VCaP (cell line): ENCODE measurements at regions not wholly inside any gene's neighbourhood (a gene's known extent, or its start where the extent isn't known, plus 50 kb on each side); places are given as distances from the start of the nearest gene placed in this dataset.

Experiments used
- H3K27ac ChIP-seq: fragments of 450-650 bp; 2 replicates; pipeline ENCODE4 v1.5.1; 2017
- TF ChIP-seq, protein P1 (sequence below): fragments of 450-650 bp; conservative IDR thresholded peaks from 2 replicates; pipeline ENCODE4 v1.5.1; 2017; ENCODE audit warnings: mild to moderate bottlenecking, moderate library complexity

DNA sequence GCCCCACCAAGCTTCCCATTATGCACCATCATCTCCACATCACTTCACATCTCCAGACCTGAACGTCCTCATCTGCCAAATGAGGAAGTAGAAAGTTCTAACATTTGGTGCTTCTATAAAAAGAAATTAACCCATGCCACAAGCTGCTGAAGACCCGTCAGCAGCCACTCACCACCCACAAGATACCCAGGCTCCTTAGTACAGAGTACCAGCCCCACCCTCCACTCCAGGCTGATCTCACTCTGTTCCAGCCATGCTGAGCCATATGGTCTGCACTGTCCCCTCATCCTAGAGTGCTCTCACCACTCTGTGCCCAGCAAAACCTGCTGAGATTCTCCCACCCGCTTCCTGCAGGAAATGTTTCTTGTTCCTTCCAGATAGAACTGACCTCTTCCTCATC lies 240.8 kb upstream of the PPARGC1A start:
- no peak overlapping the region for H3K27ac ChIP-seq
- TF ChIP-seq, protein P1, sequence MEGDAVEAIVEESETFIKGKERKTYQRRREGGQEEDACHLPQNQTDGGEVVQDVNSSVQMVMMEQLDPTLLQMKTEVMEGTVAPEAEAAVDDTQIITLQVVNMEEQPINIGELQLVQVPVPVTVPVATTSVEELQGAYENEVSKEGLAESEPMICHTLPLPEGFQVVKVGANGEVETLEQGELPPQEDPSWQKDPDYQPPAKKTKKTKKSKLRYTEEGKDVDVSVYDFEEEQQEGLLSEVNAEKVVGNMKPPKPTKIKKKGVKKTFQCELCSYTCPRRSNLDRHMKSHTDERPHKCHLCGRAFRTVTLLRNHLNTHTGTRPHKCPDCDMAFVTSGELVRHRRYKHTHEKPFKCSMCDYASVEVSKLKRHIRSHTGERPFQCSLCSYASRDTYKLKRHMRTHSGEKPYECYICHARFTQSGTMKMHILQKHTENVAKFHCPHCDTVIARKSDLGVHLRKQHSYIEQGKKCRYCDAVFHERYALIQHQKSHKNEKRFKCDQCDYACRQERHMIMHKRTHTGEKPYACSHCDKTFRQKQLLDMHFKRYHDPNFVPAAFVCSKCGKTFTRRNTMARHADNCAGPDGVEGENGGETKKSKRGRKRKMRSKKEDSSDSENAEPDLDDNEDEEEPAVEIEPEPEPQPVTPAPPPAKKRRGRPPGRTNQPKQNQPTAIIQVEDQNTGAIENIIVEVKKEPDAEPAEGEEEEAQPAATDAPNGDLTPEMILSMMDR: no peak

DNA sequence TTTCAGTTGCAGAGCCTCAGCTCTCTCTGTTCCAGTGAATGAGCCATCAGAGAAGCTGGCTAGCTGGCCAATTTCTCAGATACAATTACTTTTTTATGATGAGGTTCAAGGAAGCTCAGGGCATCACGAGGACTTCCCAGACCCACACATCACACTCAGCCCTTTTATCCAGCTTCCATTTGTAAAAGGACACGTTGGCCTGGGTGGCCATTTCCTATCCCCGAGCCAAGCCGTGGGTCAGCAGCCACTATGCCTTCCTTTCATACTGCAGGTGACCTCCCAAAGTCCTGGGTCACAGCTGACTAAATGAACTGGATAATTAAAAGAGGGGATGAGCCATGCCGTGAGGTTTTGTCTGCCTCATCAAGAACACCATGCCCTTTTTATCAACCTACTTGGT lies 236.9 kb upstream of the PPARGC1A start:
- no peak overlapping the region for H3K27ac ChIP-seq
- TF ChIP-seq, protein P1: no peak

DNA sequence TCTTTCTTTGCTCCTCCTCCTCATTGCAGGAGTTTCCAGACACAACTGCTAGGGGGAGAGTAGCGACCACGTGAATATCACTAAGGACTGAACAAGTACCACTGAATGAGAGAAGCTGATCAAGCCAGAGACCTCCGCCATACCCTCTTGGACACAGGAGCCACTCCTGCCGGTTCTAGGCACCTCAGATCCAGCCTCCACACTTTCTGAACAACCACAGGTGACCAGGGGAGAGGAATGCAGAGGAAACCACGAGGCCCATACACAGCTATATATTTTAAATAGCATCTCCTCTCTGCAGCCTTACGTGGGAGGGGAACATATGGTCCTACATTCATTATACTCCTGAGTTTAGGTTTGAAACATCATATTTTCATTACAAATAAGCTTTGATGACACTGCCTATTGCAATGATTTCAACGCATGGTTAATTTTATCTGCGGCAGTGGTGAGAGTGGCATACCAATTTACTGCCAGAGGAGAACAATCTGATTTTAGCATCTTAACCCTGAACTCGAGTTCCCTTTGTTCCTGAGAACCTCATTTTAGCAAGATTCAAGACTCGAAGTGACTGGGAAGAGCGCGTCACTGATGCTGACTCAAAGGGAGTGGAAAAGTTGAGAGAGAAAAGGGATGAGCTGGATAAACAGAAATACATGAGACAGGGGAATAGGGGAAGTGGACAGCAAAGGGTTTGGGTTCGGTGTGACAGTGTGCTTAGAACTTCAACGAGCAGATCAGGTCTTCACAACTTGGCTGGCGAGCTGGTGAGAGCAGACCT lies 231.7 kb upstream of the PPARGC1A start:
- TF ChIP-seq, protein P1: no peak
- H3K27ac ChIP-seq: no peak overlapping the region

DNA sequence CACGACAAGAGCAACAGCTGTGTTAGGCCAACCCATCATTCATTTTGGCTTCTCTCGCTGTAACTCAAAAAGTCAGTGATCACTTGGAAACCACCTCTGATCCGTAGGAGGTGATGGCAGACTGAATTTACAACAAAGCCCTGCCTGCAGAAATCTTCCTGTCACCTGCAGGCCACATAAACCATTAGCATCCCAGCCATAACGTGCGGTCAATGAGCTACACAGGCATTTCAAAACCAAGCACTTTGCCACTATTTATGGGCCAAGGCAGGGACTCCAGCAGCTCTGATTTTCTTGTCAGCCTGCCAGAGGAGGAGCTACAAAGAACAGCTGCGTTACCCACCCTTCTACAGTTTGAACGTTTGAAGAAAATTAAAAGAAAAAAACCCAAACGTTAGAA lies 228.1 kb upstream of the PPARGC1A start:
- TF ChIP-seq, protein P1: no peak
- H3K27ac ChIP-seq: no peak overlapping the region

DNA sequence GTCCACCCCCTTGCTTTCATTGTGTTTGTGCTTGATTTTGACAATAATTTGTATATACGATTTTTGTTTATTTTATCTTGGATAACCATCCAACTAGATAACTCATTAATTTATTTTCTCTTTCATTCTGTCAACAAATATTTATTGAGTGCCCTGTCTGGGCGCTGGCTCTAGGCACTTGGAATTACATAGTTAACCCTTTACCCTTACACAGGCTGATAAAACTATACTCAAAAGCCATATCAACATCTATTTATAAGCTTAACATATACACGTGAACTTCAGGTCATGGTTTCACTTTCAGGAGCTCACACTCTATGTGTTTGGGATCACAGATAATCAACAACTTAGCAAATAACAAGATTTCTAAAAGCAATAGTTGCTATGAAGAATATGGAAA lies 226.3 kb upstream of the PPARGC1A start:
- TF ChIP-seq, protein P1: no peak
- H3K27ac ChIP-seq: no peak overlapping the region

DNA sequence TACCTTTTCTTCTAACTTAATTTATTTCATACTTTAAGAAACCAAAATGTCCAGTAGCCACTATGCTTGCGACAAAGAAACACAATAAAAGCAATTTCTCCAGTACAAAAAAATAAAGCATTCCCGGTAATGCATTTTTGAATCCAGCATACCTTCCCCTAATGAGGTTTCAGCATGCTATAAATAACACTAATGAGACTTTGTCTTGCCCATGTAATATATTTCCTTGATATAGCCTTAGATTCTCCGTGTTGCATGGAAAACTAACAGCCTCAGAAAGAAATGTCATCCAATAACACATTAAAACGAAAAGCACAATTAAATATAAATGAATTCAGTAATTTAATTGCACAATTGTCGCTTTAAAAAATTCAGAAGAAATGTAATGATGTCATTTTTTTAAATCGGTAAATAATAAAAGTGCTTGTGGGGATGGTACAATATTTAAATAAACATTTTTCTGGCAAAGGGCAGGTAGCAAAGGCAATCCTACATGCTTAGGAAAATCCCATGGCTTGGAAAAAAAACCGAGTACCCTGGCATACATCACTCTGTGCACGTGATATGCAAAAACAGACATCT lies 225.2 kb upstream of the PPARGC1A start:
- TF ChIP-seq, protein P1: no peak
- no peak overlapping the region for H3K27ac ChIP-seq

DNA sequence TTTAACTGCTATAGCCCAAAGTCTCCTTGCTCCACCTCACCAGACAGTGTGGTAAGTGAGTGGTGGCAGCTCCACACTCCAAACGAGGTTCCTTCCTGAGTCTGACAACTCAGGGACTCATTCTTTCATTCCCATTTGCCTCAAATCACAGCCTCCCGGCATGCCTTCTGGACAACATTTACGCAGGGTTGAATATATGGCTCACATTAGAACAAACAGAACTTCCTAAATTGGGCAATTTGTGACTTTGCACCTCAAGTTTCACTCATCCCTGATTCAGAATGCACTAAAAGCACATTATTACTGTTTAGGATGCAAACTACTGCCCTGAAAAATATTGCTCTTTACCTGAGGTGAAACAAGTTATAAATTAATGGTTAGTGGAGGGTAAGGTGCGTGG lies 224.6 kb upstream of the PPARGC1A start:
- TF ChIP-seq, protein P1: no peak

More for the DNA sequence above, 224.6 kb upstream of the PPARGC1A start:
- H3K27ac ChIP-seq: no peak overlapping the region
